ENCODE measurements at regions not wholly inside any gene's neighbourhood (a gene's known extent, or its start where the extent isn't known, plus 50 kb on each side); places are given as distances from the start of the nearest gene placed in this dataset.

- no peak for DNase-seq (ENCODE audit: low read depth)
Measured at GRCh38 chr3:147015334-147015733, 391.0 kb downstream of the ZIC4 start.

- DNase-seq (ENCODE audit: low read depth), result peak; percentile 20
Measured at GRCh38 chr3:147008886-147009285, 397.5 kb downstream of the ZIC4 start.

DNA sequence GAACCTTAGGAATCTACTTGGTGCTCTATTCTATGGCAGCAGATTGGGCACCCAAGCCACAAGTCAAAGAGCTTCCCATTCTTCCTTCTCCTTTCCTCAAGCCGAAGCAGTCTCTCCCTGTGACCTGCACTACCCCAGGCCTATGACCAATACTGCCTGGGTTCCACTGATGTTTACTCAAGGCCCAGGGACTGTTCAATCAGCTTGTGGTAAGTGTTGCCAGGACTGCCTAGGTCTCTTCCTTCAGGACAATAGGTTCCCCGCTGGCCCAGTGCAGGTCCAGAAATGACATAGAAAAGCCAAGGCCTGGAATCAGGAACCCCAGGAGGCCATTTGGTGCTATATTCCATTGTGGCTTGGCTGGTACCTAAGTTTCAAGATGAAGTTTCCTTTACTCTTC, 397.9 kb downstream of the ZIC4 start:
- DNase-seq (ENCODE audit: low read depth), result no peak

DNA sequence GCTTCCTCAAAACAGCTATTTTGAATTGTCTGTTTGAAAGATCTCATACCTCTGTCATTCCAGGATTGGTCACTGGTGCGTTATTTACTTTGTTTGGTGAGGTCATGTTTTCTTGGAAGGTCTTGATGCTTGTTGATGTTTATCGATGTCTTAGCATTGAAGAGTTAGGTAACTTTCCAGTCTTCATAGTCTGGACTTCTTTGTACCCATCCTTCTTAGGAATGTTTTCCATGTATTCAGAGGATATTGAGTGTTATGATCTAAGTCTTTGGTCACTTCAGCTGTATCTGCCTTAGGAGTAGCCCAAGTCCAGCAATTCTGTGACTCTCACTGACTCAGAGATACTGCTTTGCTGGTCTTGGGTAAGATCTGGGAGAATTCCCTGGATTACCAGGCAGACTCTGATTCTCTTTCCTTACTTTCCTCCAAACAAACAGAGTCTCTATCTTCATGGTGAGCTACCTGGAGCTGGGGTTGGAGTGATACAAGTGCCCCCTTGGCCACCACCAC, 398.6 kb downstream of the ZIC4 start:
- no peak for DNase-seq (ENCODE audit: low read depth)

- no peak for DNase-seq (ENCODE audit: low read depth)
Measured at GRCh38 chr3:147002721-147003120, 397.6 kb upstream of the PLSCR5 start.

DNA sequence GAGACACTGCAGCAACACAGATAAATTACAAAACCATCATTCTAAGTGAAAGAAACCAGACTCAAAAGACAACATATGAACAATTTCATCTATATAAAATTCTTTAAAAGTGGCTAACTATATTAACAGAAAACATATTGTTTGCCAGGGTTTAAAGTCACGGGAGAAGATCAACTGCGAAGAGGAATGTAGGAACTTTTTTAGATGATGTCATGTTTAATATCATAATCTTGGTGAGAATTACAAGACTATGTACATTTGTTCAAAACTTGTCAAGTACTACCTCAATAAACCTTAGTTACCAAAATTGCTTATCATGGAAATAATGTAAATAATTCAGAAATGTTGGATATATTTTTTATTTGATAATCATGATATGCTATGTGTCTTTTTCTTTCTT, 395.1 kb upstream of the PLSCR5 start:
- DNase-seq (ENCODE audit: low read depth), result no peak

DNA sequence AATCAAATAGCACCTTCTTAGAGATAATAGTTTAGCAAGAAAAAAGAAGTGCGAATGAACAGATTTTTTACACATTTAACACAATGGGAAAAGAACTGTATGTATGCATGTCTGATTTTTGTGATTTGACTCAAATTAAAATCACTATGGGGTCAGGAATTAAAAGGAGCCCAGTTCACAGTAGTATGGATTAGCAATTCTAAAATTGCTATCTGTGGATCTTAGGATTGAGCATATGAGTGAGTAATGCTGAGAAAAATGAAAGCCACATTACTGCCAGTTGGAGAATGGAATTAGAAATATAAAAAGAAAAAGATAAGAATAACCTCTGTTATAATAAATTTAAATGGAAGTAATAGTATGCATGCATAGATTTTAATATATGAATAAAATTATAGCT, 386.8 kb upstream of the PLSCR5 start:
- DNase-seq (ENCODE audit: low read depth), result no peak

DNA sequence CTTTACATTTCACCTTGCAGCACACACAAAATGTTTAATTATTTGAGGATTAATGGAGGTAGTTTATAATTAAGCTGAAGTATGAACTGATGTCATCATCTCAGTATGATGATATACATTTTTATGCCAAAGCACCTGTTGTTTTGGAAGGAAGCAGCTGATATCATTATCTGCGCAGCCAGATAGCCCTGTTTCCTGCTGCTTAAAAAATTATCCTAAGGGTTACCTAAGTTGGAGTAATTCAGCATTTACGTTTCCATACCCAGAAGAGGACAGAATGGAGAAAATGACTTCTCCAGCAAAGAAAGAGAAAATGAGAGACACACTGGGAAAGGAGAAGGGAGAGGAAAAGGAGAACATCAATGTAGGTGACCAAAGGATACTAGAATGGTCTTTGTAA, 370.3 kb upstream of the PLSCR5 start:
- DNase-seq (ENCODE audit: low read depth), result no peak

- no peak for DNase-seq (ENCODE audit: low read depth)
Measured at GRCh38 chr3:146975032-146975431, 369.9 kb upstream of the PLSCR5 start.

- DNase-seq (ENCODE audit: low read depth), result no peak
Measured at GRCh38 chr3:146974001-146974400, 368.9 kb upstream of the PLSCR5 start.

GRCh38 chr3:146972726-146973125, 367.6 kb upstream of the PLSCR5 start:
- DNase-seq (ENCODE audit: low read depth), result peak; percentile 72

- DNase-seq (ENCODE audit: low read depth), result no peak
Measured at GRCh38 chr3:146970236-146970635, 365.1 kb upstream of the PLSCR5 start.

GRCh38 chr3:146969356-146969755, 364.2 kb upstream of the PLSCR5 start:
- no peak for DNase-seq (ENCODE audit: low read depth)

- DNase-seq (ENCODE audit: low read depth), result peak; percentile 78
Measured at GRCh38 chr3:146968204-146968651, 363.1 kb upstream of the PLSCR5 start.

- DNase-seq (ENCODE audit: low read depth), result no peak
Measured at GRCh38 chr3:146967783-146968182, 362.6 kb upstream of the PLSCR5 start.

DNA sequence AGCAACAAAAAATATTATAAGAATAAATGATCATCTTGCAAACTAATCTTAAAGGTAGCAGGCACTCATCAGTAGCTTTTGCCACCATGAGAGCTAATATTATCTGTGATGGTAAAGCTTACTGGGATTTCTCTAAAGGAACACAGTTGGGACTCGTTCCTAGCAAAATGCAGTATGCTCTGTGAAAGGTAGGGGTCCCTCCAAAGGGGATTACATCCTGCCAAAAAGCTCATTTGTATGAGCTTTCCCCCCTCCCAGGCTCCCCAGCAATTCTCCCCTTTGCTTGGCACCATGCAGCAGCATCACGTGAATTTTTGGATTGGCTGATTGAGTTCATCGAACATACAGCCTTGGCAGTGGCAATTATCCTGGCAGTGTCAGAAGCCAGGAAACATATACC, 361.0 kb upstream of the PLSCR5 start:
- no peak for DNase-seq (ENCODE audit: low read depth)

GRCh38 chr3:146953511-146953981, 348.4 kb upstream of the PLSCR5 start:
- no peak for DNase-seq (ENCODE audit: low read depth)

- no peak for DNase-seq (ENCODE audit: low read depth)
Measured at GRCh38 chr3:146948985-146949384, 343.8 kb upstream of the PLSCR5 start.

GRCh38 chr3:146948186-146948585, 343.0 kb upstream of the PLSCR5 start:
- DNase-seq (ENCODE audit: low read depth), result no peak

DNA sequence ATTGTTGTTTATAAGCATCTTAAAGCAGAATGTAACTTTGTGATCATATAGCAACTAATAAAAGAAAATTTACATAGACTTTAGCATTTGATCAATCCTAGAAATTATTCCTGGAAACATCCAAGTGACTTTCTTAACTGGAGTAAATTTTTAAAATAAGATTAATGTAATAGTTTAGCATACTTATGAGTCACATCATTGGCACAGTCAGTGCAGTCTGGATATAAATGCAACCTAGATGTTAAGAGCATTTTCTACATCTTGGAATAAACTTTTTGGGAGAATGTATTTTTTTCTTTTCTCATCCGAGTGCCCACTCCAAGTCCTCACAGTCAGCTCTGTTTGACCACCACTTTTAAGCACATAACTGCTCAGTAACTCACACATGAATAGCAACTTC, 324.6 kb upstream of the PLSCR5 start:
- DNase-seq (ENCODE audit: low read depth), result no peak

- DNase-seq (ENCODE audit: low read depth), result no peak
Measured at GRCh38 chr3:146928421-146929059, 323.4 kb upstream of the PLSCR5 start.

DNA sequence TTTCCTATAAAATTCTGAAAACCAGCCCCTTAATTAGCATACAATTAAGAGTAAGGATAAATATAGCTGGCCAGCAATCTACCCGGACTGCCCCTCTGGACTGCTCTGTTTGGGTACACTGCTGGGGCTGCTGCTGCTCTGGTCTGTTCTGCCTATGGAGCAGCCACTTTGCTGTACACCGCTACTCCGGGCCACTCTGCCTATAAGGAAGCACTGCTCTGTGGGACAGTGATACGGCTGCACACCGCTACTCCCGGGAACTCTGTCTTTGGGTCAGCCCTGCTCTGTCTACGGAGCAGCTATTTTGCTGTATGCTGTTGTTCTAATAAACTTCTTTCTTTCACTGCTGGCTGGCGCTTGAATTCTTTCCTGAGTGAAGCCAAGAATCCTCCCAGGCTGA, 316.5 kb upstream of the PLSCR5 start:
- no peak for DNase-seq (ENCODE audit: low read depth)

DNA sequence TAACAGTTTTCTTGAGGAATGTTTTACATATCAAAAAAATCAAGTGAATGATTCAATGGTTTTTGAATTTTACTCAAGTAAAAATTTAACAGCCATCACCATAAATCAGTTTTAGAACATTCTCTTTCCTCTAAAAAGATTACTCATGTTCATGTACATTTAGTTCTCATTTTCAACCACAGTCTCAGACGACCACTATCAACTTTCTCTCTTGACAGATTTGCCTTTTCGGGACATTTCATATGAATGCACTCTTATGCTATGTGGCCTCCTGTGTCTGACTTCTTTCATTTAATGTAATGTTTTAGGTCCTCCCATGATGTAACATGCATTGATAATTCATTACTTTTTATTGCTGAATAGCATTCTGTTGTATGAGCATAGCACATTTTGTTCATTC, 309.3 kb upstream of the PLSCR5 start:
- no peak for DNase-seq (ENCODE audit: low read depth)
